NB4 (cell line): ENCODE measurements at regions not wholly inside any gene's neighbourhood (a gene's known extent, or its start where the extent isn't known, plus 50 kb on each side); places are given as distances from the start of the nearest gene placed in this dataset.

Experiments
- POLR2A ChIP-seq: IDR thresholded peaks from 2 replicates; pipeline ENCODE4 v1.6.1; 2011; ENCODE audit warnings: mild to moderate bottlenecking; ENCODE audit not compliant: insufficient read length; ENCODE audit errors: extremely low read depth
- TF ChIP-seq, protein P1 (sequence below): IDR thresholded peaks from one replicate; pipeline ENCODE4 v1.5.1; 2012; ENCODE audit warnings: low read depth, low read length
- TF ChIP-seq, protein P2 (sequence below): IDR thresholded peaks from 2 replicates; pipeline ENCODE4 v1.6.1; 2011; ENCODE audit warnings: low read depth, low read length

DNA sequence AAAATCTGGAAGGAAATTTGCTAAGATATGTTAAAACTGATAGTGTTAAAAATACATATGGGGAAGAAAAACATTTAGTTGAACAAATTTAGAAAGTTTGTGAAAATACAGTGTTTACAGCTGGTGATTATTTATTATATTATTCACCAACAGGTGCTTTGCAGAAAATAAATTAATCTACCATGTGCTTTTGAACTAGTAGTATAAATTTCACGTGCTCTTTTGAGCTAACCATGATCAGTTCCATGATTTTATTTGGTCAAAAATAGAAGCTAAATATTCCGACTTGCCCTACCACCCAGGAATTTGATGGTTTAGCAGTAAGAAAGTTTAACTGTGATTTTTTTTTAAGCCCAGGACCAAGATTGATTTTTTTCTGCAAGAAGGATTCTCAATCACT is 113.3 kb downstream of the SPRY2 start:
- TF ChIP-seq, protein P1, sequence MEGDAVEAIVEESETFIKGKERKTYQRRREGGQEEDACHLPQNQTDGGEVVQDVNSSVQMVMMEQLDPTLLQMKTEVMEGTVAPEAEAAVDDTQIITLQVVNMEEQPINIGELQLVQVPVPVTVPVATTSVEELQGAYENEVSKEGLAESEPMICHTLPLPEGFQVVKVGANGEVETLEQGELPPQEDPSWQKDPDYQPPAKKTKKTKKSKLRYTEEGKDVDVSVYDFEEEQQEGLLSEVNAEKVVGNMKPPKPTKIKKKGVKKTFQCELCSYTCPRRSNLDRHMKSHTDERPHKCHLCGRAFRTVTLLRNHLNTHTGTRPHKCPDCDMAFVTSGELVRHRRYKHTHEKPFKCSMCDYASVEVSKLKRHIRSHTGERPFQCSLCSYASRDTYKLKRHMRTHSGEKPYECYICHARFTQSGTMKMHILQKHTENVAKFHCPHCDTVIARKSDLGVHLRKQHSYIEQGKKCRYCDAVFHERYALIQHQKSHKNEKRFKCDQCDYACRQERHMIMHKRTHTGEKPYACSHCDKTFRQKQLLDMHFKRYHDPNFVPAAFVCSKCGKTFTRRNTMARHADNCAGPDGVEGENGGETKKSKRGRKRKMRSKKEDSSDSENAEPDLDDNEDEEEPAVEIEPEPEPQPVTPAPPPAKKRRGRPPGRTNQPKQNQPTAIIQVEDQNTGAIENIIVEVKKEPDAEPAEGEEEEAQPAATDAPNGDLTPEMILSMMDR, result no peak
- no peak for TF ChIP-seq POLR2A
- TF ChIP-seq, protein P2, sequence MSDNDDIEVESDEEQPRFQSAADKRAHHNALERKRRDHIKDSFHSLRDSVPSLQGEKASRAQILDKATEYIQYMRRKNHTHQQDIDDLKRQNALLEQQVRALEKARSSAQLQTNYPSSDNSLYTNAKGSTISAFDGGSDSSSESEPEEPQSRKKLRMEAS, result no peak
